ENCODE measurements at regions not wholly inside any gene's neighbourhood (a gene's known extent, or its start where the extent isn't known, plus 50 kb on each side); places are given as distances from the start of the nearest gene placed in this dataset.

- no CpG with 5 or more reads among the region's 2 CpGs for WGBS (ENCODE audit: insufficient coverage, low coverage, low lambda C conversion rate, missing lambda C conversion rate)
- no peak for ATAC-seq
- H3K36me3 ChIP-seq: no peaks in the 10 kb centered on the region
- no peak for TF ChIP-seq CTCF (IDR thresholded peaks at IDR 0.05)
- TF ChIP-seq POLR2A (IDR thresholded peaks at IDR 0.05): no peak
- no peak for DNase-seq
- H3K27ac ChIP-seq: no peak overlapping the region
- no peaks in the 10 kb centered on the region for H3K27me3 ChIP-seq
- H3K4me3 ChIP-seq: no peak overlapping the region
- H3K4me1 ChIP-seq: no peaks in the 10 kb centered on the region
- no peaks in the 10 kb centered on the region for H3K9me3 ChIP-seq
- intact Hi-C loops (cut with DNase I): no loop called here
Observed at GRCh38 chrY:13040232-13040631, 135.6 kb downstream of the DDX3Y start.

- ATAC-seq (no peak), DNase-seq (no peak)
- Histone ChIP-seq H3K27ac (no peak overlapping the region), H3K9me3 (no peaks in the 10 kb centered on the region), H3K4me3 (no peak overlapping the region), H3K4me1 (no peaks in the 10 kb centered on the region), H3K27me3 (no peaks in the 10 kb centered on the region), H3K36me3 (no peaks in the 10 kb centered on the region)
- TF ChIP-seq CTCF (IDR thresholded peaks at IDR 0.05) (no peak), POLR2A (IDR thresholded peaks at IDR 0.05) (no peak)
- intact Hi-C loops (cut with DNase I): no loop called here
Observed at GRCh38 chrY:13053501-13053900, 148.8 kb downstream of the DDX3Y start.

- H3K36me3 ChIP-seq: no peaks in the 10 kb centered on the region
- no peak for TF ChIP-seq POLR2A (IDR thresholded peaks at IDR 0.05)
- TF ChIP-seq CTCF (IDR thresholded peaks at IDR 0.05): no peak
- ATAC-seq (no peak), DNase-seq (no peak)
- no peak overlapping the region for H3K27ac ChIP-seq
- H3K9me3 ChIP-seq: no peaks in the 10 kb centered on the region
- intact Hi-C loops (cut with DNase I): no loop called here
- no peaks in the 10 kb centered on the region for H3K4me1 ChIP-seq
- no peak overlapping the region for H3K4me3 ChIP-seq
- no peaks in the 10 kb centered on the region for H3K27me3 ChIP-seq
Observed at GRCh38 chrY:13066372-13066771, 161.7 kb downstream of the DDX3Y start.

- no peak for TF ChIP-seq POLR2A (IDR thresholded peaks at IDR 0.05)
- no peak for TF ChIP-seq CTCF (IDR thresholded peaks at IDR 0.05)
- intact Hi-C loops (cut with DNase I): no loop called here
- Histone ChIP-seq H3K27ac (no peak overlapping the region), H3K4me1 (no peaks in the 10 kb centered on the region), H3K4me3 (no peak overlapping the region), H3K36me3 (no peaks in the 10 kb centered on the region), H3K27me3 (no peaks in the 10 kb centered on the region), H3K9me3 (no peaks in the 10 kb centered on the region)
- DNase-seq: no peak
- ATAC-seq: no peak
- WGBS (ENCODE audit: insufficient coverage, low coverage, low lambda C conversion rate, missing lambda C conversion rate): no CpG with 5 or more reads among the region's 3 CpGs
Observed at GRCh38 chrY:13068696-13069095, 164.0 kb downstream of the DDX3Y start.

GRCh38 chrY:13069111-13069510 lies 164.4 kb downstream of the DDX3Y start:
- no peaks in the 10 kb centered on the region for H3K27me3 ChIP-seq
- H3K27ac ChIP-seq: no peak overlapping the region
- H3K9me3 ChIP-seq: no peaks in the 10 kb centered on the region
- no peaks in the 10 kb centered on the region for H3K4me1 ChIP-seq
- ATAC-seq (no peak), DNase-seq (no peak)
- H3K4me3 ChIP-seq: no peak overlapping the region
- TF ChIP-seq POLR2A (IDR thresholded peaks at IDR 0.05): no peak
- TF ChIP-seq CTCF (IDR thresholded peaks at IDR 0.05): no peak
- no peaks in the 10 kb centered on the region for H3K36me3 ChIP-seq
- intact Hi-C loops (cut with DNase I): no loop called here
